ENCODE measurements at regions not wholly inside any gene's neighbourhood (a gene's known extent, or its start where the extent isn't known, plus 50 kb on each side); places are given as distances from the start of the nearest gene placed in this dataset.

GRCh38 chr2:67503066-67503795 is 106.1 kb downstream of the ETAA1 start:
- no peak for DNase-seq (ENCODE audit: low spot score in 2 of 2)
- 74 to 83% methylated on average over 4 of the region's 4 CpGs for WGBS, 2 donors
- no peak for TF ChIP-seq EP300 (IDR thresholded peaks at IDR 0.05)
- TF ChIP-seq POLR2A (IDR thresholded peaks at IDR 0.05): no peak
- no peak for TF ChIP-seq CTCF (IDR thresholded peaks at IDR 0.05)
- Histone ChIP-seq H3K4me1 (peaks cover 0 to 9% (median 0%) of the 10 kb centered on the region in 4 donors), H3K4me3 (no peak overlapping the region), H3K27me3 (no peaks in the 10 kb centered on the region), H3K36me3 (no peaks in the 10 kb centered on the region), H3K9me3 (no peaks in the 10 kb centered on the region), H3K27ac (no peak overlapping the region)

- Histone ChIP-seq H3K27ac (no peak overlapping the region), H3K27me3 (no peaks in the 10 kb centered on the region), H3K9me3 (no peaks in the 10 kb centered on the region), H3K36me3 (no peaks in the 10 kb centered on the region), H3K4me1 (no peaks in the 10 kb centered on the region), H3K4me3 (no peak overlapping the region)
- WGBS, 2 donors: 42 to 46% methylated on average over 3 of the region's 3 CpGs
- no peak for TF ChIP-seq POLR2A (IDR thresholded peaks at IDR 0.05)
- DNase-seq (ENCODE audit: low spot score in 2 of 2): no peak
Measured at GRCh38 chr2:67510745-67511144, 113.6 kb downstream of the ETAA1 start.

GRCh38 chr2:67514515-67514914 is 117.4 kb downstream of the ETAA1 start:
- Histone ChIP-seq H3K27me3 (no peaks in the 10 kb centered on the region), H3K4me3 (no peak overlapping the region), H3K36me3 (no peaks in the 10 kb centered on the region), H3K9me3 (no peaks in the 10 kb centered on the region), H3K27ac (no peak overlapping the region), H3K4me1 (no peaks in the 10 kb centered on the region)
- DNase-seq (ENCODE audit: low spot score in 2 of 2): no peak
- TF ChIP-seq EP300 (IDR thresholded peaks at IDR 0.05): no peak
- TF ChIP-seq POLR2A (IDR thresholded peaks at IDR 0.05): no peak
- no peak for TF ChIP-seq CTCF (IDR thresholded peaks at IDR 0.05)

GRCh38 chr2:67515056-67515455 is 117.9 kb downstream of the ETAA1 start:
- H3K4me3 ChIP-seq: no peak overlapping the region
- H3K27ac ChIP-seq: no peak overlapping the region
- H3K27me3 ChIP-seq: no peaks in the 10 kb centered on the region
- no peaks in the 10 kb centered on the region for H3K4me1 ChIP-seq
- DNase-seq (ENCODE audit: low spot score in 2 of 2): no peak
- WGBS, 2 donors: 84 to 92% methylated on average over 7 of the region's 7 CpGs
- H3K9me3 ChIP-seq: no peaks in the 10 kb centered on the region
- no peaks in the 10 kb centered on the region for H3K36me3 ChIP-seq
- TF ChIP-seq CTCF (IDR thresholded peaks at IDR 0.05): no peak
- no peak for TF ChIP-seq EP300 (IDR thresholded peaks at IDR 0.05)
- TF ChIP-seq POLR2A (IDR thresholded peaks at IDR 0.05): no peak

GRCh38 chr2:67515538-67515937 is 118.4 kb downstream of the ETAA1 start:
- DNase-seq (ENCODE audit: low spot score in 2 of 2): no peak
- TF ChIP-seq POLR2A (IDR thresholded peaks at IDR 0.05): no peak
- TF ChIP-seq EP300 (IDR thresholded peaks at IDR 0.05): no peak
- no peak for TF ChIP-seq CTCF (IDR thresholded peaks at IDR 0.05)
- no peaks in the 10 kb centered on the region for H3K27me3 ChIP-seq
- no peaks in the 10 kb centered on the region for H3K4me1 ChIP-seq
- H3K36me3 ChIP-seq: no peaks in the 10 kb centered on the region
- WGBS, 2 donors: 90 to 95% methylated on average over 1 of the region's 1 CpG
- H3K27ac ChIP-seq: no peak overlapping the region
- H3K9me3 ChIP-seq: no peaks in the 10 kb centered on the region
- no peak overlapping the region for H3K4me3 ChIP-seq

GRCh38 chr2:67516362-67516761 is 119.2 kb downstream of the ETAA1 start:
- no peaks in the 10 kb centered on the region for H3K9me3 ChIP-seq
- H3K36me3 ChIP-seq: no peaks in the 10 kb centered on the region
- TF ChIP-seq POLR2A (IDR thresholded peaks at IDR 0.05): no peak
- TF ChIP-seq CTCF (IDR thresholded peaks at IDR 0.05): no peak
- no peak for TF ChIP-seq EP300 (IDR thresholded peaks at IDR 0.05)
- no peak overlapping the region for H3K4me3 ChIP-seq
- no peaks in the 10 kb centered on the region for H3K27me3 ChIP-seq
- no peaks in the 10 kb centered on the region for H3K4me1 ChIP-seq
- no peak for DNase-seq (ENCODE audit: low spot score in 2 of 2)
- WGBS, 2 donors: 61 to 74% methylated on average over 5 of the region's 5 CpGs
- H3K27ac ChIP-seq: no peak overlapping the region

Measured in tibial nerve (tissue), 4 donors.